Embryonic facial prominence (tissue), 1 donor: ENCODE measurements at regions not wholly inside any gene's neighbourhood (a gene's known extent, or its start where the extent isn't known, plus 50 kb on each side); places are given as distances from the start of the nearest gene placed in this dataset.
"Not testable (repeated sequence)": the region's sequence is repeated elsewhere in the genome, so short reads cannot be mapped to it uniquely, and the experiment has no call there.

ENCODE experiments used
- DNase-seq: peaks from one replicate; pipeline ENCODE4 v3.0.0-alpha.2; 2016; ENCODE audit errors: extremely low spot score

- not testable (repeated sequence) for DNase-seq
Measured at GRCh38 chr21:5103880-5104561, 5417.4 kb upstream of the TPTE start.

- DNase-seq = not testable (repeated sequence)
Measured at GRCh38 chr21:5104562-5104928, 5416.8 kb upstream of the TPTE start.

- not testable (repeated sequence) for DNase-seq
Measured at GRCh38 chr21:5105939-5106708, 5415.3 kb upstream of the TPTE start.

GRCh38 chr21:5106767-5107464 lies 5414.5 kb upstream of the TPTE start:
- DNase-seq = not testable (repeated sequence)

GRCh38 chr21:5107637-5108036 lies 5413.7 kb upstream of the TPTE start:
- DNase-seq = not testable (repeated sequence)

GRCh38 chr21:5108048-5108775 lies 5413.2 kb upstream of the TPTE start:
- not testable (repeated sequence) for DNase-seq

GRCh38 chr21:5111197-5111596 lies 5410.2 kb upstream of the TPTE start:
- not testable (repeated sequence) for DNase-seq

- DNase-seq = not testable (repeated sequence)
Measured at GRCh38 chr21:5113092-5113491, 5408.3 kb upstream of the TPTE start.

GRCh38 chr21:5114468-5114867 lies 5406.9 kb upstream of the TPTE start:
- not testable (repeated sequence) for DNase-seq

GRCh38 chr21:5114893-5115645 lies 5406.3 kb upstream of the TPTE start:
- DNase-seq = not testable (repeated sequence)

- DNase-seq = not testable (repeated sequence)
Measured at GRCh38 chr21:5115646-5116343, 5405.6 kb upstream of the TPTE start.

GRCh38 chr21:5116344-5117123 lies 5404.8 kb upstream of the TPTE start:
- DNase-seq = not testable (repeated sequence)

- not testable (repeated sequence) for DNase-seq
Measured at GRCh38 chr21:5117135-5117534, 5404.2 kb upstream of the TPTE start.

- not testable (repeated sequence) for DNase-seq
Measured at GRCh38 chr21:5117666-5118295, 5403.6 kb upstream of the TPTE start.

GRCh38 chr21:5118296-5118679 lies 5403.1 kb upstream of the TPTE start:
- not testable (repeated sequence) for DNase-seq

- not testable (repeated sequence) for DNase-seq
Measured at GRCh38 chr21:5119179-5119578, 5402.2 kb upstream of the TPTE start.

- DNase-seq = not testable (repeated sequence)
Measured at GRCh38 chr21:5121399-5121798, 5400.0 kb upstream of the TPTE start.

GRCh38 chr21:5121849-5122248 lies 5399.5 kb upstream of the TPTE start:
- not testable (repeated sequence) for DNase-seq

- DNase-seq = not testable (repeated sequence)
Measured at GRCh38 chr21:5123655-5124054, 5397.7 kb upstream of the TPTE start.
